ENCODE measurements at regions not wholly inside any gene's neighbourhood (a gene's known extent, or its start where the extent isn't known, plus 50 kb on each side); places are given as distances from the start of the nearest gene placed in this dataset.
"Not testable (repeated sequence)": the region's sequence is repeated elsewhere in the genome, so short reads cannot be mapped to it uniquely, and the experiment has no call there.

DNA sequence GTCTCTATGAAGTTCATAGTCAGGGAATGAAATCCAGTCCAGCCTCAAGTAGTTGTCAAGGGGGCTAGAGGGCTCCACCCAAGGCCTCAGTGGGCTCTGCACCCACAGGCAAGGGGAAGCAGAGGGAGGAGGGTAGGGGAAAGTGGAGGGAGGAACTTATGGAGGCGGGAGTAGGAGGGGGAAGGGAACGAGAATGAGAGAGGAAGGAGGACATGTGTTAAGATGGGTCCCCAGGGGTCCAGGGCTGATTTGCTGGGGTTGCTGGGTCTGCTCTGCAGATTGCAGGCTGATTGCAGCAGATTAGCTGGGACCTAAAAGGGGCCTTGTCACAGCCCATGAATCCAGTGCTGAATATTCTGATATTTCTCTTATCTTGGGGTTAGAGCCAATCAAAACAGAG lies 166.9 kb upstream of the IL12B start:
- DNase-seq (ENCODE audit: low read depth in 2 of 2): no peak

DNA sequence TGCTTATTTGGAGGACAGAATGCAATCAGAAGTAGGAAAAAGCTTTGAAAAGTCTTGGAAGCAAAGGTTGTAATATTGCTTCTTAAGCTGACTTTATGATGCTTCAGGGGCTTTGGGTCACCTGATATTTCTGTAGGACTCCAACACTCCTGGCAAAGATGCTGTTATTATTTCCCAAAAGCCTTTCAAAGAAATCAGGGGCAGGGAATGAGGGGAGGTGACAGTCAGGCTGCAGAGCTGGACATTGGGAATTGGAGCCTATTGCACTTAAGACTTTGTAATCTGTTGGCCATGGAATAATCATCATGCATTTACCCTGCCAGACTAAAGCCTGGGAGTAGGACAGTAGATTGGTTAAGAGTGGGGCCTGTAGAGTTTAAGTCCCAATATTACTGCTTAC lies 168.3 kb upstream of the IL12B start:
- no peak for DNase-seq (ENCODE audit: low read depth in 2 of 2)

DNA sequence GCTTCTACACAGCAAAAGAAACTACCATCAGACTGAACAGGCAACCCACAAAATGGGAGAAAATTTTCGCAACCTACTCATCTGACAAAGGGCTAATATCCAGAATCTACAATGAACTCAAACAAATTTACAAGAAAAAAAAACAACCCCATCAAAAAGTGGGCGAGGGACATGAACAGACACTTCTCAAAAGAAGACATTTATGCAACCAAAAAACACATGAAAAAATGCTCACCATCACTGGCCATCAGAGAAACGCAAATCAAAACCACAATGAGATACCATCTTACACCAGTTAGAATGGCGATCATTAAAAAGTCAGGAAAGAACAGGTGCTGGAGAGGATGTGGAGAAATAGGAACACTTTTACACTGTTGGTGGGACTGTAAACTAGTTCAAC lies 171.8 kb upstream of the IL12B start:
- not testable (repeated sequence) for DNase-seq (ENCODE audit: low read depth in 2 of 2)

DNA sequence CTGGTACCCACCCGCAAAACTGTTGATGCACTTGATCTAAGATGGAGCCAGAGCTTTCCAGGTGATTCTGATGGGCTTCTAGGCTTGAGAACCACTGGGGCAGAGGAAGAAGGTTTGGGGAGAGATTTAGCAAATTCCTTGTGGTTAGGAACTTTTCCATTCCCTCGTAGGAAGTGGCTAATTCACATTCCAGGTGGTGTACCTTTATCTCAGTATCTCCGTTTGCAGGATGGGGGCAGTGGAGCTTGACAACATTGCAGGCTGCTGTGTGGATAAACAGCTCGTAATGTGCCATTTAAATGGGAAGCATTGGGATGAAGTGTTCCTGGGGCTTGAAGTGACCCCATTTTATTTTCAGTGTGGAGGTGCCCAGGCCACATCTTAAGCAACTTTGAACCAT lies 172.9 kb upstream of the IL12B start:
- DNase-seq (ENCODE audit: low read depth in 2 of 2): no peak

DNA sequence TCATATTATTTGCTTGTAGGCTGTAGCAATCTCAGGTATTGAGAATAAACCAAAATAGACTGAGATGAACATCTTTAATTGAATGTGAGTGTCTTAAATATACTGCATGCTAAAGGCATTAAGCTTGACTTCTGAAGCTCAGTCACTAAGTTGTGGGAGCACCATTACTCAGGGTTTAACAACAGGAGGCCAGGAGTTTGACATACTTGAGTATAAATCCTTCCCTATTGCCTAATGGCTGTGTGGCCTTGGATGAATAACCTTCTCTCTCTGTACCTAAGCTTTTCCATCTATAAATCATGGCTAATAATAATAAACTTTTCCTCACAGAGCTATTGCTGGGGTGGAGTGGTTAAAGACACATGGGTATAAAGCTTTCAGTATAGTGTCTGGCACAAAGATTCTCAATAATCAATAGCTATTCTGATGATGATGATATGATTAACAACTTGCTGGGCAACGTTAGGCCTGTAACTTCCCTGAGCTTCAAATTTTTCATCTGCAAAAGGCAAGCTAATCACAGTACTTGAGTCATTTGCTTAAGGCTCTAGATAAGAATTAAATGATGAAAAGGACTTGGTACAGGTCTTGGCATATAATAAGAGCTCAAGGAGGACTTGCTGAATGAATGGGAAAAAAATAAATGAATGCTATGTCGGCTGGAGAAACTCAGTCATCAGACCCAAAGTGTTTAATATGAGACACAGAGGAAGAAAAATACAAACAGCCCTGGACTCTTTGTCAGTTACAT lies 174.0 kb upstream of the IL12B start:
- no peak for DNase-seq (ENCODE audit: low read depth in 2 of 2)

DNA sequence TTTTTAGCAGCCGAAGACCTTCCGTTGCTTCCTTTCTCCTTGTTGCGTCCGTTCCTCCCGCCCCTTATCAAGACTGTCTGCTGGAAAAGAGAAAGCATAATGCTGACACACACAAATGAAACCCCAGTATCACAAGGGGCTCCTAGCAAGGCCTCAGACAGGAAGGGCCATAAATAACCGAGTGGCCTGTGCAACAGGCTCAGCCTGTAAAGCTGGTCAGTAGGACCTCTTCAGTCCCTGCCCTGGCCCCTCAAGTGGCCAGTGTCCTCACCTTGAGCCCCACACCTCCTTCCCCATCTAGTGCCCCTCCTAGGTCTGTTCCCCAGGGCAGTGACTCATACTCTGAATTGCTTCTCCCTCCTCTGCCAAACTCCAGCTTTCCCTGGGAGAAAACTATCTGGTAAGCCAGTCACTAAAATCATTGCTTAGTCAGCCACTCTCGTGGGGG lies 174.6 kb upstream of the IL12B start:
- peak in 1 of 2 donors; percentile 46 for DNase-seq (ENCODE audit: low read depth in 2 of 2)

DNA sequence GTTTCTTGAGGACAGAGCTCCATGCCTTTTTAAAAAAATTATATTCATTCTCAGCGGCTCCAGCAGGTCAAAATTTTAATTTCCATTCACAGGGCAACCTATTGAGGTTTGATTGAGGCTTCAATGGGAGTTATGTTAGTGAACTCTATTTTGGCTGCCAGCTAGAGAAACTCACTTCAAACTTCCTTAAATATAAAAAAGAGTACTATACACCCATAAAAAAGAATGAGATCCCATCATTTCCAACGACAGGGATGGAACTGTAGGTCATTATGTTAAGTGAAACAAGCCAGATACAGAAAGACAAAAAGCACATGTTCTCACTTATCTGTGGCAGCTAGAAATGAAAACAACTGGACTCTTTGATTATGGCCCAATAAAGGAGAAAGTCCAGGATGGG lies 176.8 kb upstream of the IL12B start:
- DNase-seq (ENCODE audit: low read depth in 2 of 2): no peak

DNA sequence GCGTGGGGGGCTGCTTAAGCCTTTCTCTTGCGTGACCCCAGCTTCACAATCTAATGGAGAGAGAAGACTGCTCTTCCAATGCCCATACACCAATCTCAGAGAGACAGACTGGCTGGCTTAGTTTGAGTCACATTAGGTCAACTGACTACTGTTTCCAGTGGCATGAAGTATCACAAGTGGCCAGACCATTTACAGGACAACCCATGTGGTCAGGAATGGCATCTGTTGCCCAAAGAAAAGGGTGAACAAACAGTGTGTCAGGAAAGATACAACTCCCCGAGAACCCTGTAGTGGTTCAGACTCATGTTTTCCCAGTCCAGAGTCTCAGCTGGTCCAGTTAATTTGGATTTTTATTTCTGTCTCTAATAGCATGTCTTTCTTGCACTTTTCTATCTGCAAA lies 177.4 kb upstream of the IL12B start:
- DNase-seq (ENCODE audit: low read depth in 2 of 2): no peak

DNA sequence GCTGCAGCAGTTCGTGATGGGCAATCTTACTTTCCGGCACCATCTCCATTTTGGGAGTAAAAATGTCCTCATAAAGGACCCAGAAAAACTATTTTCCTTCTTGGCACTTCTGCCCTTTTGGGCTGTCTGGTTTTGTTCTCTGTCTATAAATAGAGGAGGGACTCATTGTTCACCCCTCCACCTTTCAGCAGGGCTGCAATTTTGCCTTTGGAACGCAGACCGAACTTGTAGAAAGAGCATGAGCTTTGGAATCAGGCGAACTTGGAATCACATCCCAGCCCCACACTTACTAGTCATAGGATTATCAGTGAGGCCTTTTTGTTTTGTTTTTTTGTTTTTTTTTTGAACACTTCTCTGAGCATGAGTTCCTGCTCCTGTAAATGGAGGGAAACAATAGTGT lies 178.1 kb upstream of the IL12B start:
- no peak for DNase-seq (ENCODE audit: low read depth in 2 of 2)

DNA sequence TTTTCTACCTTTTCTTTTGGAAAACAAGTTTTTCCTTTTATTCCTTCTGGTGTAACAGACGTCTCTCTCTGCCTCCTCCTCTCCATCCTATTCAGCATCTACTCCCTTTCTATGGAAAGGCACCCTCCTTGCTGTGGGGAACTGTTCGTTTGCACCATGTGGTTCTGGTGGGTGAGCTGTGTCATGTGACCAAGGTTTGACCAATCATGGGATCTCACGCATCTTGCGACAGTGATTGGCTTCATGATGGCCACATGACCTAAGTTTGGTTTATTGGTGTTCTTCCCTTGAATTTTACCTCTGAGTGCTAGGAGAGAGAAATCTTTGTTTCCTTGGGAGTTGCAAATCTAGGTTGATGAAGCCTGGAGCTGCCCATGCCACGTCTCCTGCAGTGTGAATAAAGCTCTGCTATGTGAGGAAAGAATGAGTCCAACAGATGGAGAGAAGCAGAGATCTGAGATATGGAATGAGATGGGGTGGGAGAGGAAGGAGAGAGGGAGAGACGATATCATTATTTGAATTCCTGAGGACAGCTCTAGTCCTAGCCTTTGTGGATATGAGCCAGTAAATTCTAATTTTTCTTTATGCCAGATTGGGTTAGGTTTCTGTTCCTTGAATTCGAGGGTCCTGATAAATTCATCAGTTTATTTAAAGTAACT lies 178.8 kb upstream of the IL12B start:
- no peak for DNase-seq (ENCODE audit: low read depth in 2 of 2)

DNA sequence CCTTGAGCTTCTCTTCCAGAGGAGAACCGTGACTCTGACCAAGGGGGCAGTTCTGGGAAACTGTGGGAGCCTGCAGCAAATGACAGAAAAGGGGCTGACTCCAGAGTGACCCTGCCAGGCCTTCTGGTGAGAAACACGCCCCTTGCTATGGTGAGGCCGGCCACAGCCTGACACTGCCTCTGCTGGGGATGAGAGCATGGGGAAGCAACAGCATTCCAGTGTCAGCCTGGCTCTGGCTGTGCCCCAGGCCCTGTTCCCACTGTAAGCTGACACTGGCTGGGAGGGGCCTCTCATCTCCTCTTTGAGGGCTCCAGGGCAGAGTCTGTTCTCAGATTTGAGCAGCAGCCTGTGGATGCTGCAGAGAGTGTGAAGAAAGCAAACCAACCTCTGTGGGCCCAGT lies 180.0 kb upstream of the IL12B start:
- no peak for DNase-seq (ENCODE audit: low read depth in 2 of 2)

DNA sequence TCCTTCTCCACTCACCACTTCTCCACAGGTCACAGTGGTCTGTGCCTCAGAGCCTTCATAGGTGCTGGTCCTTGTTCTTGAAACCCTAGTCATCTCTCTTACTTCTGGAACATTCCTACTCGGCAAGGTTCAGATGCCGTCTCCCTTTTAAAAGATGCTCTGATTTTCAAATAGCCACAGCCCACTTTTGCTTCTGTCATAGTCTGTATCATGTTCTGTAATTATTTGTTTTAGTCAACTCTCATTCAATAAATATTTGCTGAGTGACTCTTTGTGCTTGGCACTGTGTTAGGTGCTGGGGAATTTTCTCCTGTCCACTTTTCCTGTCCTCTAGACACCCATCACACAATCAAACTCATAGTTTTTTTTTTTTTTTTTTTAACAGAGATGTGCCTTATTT lies 181.3 kb upstream of the IL12B start:
- DNase-seq (ENCODE audit: low read depth in 2 of 2): no peak

DNA sequence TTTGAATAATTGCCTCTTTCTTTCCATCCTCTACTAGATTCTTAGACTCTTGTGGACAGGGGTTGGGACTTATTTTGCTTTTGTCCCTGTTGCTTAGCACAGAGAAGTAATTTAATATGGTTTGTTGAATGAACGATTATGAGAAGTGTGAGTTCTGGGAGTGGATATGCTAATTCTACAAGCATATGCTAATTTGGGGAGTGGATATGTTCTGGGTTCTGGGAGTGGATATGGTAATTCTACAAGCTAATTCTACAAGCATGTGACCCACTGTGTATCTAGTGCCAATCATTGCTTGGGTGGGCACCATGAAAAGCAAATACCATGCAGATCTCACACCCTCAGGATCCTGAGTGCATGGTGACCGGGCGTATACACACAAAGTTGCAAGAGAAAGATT lies 181.8 kb upstream of the IL12B start:
- DNase-seq (ENCODE audit: low read depth in 2 of 2): no peak

DNA sequence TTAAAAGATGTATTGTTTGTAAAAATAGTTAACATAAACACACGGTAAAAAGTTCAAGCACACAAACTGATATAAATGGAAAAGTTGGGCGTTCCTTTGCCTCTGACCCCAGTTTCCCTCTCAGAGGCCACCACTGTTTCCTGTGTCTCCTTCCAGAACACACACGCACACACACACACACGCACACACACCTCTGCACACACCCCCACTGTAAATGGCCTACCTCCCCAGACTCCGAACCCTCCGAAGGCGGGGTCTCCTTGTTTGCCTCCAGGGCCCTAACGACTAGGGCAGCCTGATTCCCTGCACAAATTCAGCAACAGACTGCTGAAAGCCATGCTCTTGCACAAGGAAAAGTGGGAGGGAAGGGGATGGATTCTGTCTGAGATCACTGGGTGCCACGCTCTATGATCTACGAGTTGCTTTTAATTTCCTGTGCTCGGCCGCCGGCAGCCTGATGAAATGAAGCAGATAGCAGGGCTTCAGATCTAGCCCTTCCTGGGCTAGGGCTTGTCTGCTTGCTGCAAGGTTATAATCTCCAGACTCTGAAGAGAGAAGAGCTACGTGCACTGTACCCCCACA lies 184.0 kb upstream of the IL12B start:
- peak in 1 of 2 donors; percentile 25 for DNase-seq (ENCODE audit: low read depth in 2 of 2)

DNA sequence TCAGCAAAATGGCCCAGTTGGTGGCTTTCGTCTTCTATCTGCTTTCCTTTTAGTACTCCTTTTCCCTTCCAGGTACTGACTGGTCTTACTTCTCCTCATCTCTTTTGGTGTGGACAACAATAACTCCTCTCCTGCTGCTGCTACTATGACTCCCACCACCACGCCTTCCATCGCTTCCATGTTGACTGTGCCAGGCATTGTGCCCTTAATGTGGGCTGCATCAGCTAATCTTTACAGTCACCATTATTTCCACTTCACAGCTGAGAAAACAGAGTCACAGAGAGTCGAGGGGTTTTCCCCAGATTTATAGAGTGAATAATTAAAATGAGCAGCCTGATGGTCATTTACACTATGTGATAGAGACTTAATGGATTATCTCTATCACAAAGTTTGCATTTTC lies 184.9 kb upstream of the IL12B start:
- no peak for DNase-seq (ENCODE audit: low read depth in 2 of 2)

DNA sequence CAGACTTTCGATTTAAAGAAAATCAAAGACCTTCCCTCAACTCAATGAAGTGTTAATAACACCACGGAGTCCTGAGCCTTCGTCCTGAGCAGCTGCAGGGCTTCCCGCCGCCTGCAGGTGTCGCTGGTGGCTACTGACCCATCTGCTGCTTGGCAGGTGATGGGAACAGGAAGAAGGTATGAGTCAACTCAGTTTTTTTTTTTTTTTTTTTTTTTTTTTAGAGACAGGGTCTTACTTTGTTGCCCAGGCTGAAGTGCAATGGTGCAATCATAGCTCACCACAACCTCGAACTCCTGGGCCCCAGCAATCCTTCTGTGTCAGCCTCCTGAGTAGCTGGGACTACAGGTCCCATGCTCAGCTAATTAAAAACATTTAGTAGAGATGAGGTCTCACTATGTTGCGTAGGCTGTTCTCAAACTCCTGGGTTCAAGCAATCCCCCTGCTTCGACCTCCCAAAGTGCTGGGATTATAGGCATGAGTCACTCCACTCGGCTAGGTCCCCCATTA lies 185.7 kb upstream of the IL12B start:
- peak; percentile 56 to 78 for DNase-seq (ENCODE audit: low read depth in 2 of 2)

DNA sequence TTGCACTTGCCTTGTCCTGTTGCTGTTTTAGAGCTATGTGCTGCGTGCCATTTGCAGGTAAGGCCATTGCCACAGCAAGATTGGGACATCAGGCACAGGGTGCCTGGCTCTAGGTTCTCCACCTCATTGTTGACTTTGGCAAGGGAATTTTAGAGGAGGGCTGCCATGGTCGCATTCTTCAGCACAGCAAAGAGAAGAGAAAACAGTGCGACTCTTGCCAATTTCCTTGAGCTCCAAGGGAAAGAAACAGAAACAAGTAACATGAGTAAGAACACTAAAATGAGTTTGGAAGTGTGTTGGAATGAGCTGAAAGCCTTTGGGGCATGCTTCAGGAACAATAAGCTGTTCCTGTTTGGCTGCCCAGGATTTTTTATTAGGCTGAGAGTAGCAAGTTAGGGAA lies 188.1 kb upstream of the IL12B start:
- no peak for DNase-seq (ENCODE audit: low read depth in 2 of 2)

DNA sequence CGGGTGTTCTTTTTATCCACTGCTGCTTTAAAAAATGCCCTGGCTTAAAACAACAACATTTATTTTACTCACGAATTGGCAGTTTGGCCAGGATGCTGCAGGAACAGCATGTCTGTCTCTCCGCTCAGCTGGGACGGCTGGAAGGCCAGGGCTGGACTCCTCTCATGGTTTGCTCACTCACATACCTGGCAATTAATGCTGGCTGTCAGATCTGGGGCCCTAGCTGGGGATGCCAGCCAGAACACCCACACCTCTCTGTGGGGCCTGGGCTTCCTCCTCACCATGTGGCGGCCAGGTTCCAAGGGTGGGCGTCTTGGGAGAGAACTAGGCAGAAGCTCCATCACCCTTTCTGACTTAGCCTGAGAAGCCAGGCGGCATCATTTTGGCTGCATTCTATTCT lies 189.1 kb upstream of the IL12B start:
- no peak for DNase-seq (ENCODE audit: low read depth in 2 of 2)

DNA sequence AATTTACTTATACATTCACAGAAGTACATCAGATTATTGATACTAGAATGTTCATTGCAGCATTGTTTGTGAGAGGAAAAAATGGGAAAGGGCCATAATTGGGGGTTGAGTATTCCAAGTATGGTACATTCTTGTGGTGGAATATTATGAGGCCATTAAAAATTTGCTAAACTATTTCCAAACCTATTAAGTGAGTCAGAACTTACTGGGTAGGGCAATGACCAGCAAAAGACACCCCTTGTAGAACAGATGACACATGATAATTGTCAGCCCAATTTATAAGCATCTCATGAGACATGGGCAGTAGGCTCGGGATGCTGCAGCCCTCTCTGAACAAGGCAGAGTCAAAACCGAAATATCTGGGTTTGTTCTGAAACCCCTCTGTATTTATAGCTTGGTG lies 192.6 kb upstream of the IL12B start:
- no peak for DNase-seq (ENCODE audit: low read depth in 2 of 2)

DNA sequence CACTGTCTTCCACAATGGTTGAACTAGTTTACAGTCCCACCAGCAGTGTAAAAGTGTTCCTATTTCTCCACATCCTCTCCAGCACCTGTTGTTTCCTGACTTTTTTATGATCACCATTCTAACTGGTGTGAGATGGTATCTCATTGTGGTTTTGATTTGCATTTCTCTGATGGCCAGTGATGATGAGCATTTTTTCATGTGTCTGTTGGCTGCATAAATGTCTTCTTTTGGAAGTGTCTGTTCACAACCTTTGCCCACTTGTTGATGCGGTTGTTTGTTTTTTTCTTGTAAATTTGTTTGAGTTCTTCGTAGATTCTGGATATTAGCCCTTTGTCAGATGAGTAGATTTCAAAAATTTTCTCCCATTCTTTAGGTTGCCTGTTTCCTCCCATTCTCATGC lies 194.0 kb upstream of the IL12B start:
- DNase-seq (ENCODE audit: low read depth in 2 of 2): not testable (repeated sequence)

DNA sequence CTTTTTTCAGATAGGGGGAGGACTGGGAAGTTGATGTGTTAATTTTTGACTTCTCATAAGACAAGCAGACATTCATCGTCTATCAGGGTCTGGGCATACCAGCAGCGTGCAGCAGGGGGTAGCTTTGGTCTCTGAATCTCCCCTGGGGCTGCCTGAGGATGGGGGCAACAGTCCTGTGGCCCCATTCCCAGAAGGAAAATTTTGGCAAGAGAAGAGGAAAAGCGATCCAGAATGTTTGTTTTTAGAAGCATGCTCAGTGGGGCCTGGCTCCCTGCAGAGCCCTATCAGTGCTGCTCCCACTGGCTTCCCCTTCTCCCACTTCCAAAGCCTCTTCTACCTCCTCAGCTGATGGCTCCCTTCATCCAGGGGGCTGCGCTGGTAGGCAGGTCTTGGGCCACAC lies 194.8 kb upstream of the IL12B start:
- DNase-seq (ENCODE audit: low read depth in 2 of 2): no peak

DNA sequence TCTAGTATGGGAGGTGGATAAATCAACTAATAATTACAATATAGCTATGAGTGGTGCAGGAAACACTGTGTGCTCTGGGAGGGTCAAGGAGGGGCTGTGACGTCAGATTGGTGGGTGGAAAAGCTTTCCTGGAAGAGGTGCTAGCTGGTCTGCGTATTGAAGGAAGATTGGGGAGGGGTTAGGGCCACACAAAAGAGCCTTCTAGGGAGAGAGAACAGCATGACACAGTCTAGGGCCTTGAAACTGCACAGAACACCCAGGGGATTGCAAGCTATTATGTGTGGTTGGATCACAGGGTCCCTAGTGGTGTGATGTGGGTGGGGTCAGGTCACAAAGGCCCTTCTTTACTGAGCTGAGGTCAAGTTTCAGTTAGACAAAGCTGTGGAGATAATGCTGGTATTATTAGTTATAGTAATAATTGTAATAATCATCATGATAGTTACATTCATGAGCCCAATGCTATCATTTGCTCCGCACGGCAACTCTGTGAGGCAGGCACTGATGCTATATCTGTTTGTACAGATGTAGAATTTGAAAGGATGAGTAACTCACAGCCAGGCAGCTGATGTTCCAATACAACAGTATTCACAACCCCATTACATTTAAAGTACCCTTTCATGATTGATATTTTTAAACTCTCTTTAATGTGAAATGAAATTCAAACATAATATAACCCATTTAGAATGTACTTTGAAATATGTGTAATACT lies 197.4 kb upstream of the IL12B start:
- no peak for DNase-seq (ENCODE audit: low read depth in 2 of 2)
